ENCODE measurements at regions not wholly inside any gene's neighbourhood (a gene's known extent, or its start where the extent isn't known, plus 50 kb on each side); places are given as distances from the start of the nearest gene placed in this dataset.
"Not testable (repeated sequence)": the region's sequence is repeated elsewhere in the genome, so short reads cannot be mapped to it uniquely, and the experiment has no call there.

DNA sequence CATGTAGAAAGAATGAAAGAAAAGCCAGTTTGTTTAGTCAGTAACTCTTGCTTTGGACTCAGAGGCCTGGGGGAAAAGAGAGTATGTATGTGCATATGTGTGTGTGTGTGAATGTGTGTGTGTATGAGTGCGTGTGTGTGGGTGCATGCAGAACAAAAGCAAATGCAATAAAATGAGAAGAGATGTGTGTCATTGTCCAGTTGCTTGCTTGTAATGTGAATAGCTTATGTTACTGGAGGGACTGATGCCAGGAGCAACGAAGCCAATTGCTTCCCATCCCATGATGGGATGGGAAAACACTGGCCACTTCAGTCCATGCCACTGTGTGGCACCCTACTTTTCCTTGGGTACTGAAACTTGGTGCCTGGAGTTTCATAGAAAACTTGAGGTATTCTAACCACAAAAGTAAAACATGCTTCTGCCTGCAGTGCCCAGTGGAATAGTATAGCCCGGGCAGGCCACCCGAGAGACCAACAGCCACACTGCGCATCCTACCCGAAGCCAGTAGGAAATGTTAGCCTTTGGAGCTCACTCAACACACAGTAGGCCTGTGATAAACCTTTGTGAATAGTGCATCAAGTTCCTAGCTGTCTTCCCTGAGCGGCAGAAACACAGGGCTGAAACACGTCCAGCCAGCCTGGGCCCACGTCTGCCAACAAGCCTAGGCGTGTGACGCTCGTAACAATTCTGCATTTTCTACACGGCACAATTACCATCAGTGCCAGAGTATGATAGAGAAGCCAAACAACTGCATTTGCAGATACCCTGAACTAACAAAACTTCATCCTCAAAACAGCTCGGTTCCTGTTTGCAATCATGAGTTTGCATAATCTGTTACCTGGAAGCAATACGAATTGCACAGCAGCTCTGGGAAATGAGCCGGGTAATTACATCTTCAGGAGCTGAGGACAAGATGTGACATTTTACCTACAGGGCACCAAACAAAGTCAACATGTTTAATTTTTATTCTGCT, 198.1 kb downstream of the SYK start:
- no peaks in the 10 kb centered on the region for H3K4me1 Mint-ChIP-seq

DNA sequence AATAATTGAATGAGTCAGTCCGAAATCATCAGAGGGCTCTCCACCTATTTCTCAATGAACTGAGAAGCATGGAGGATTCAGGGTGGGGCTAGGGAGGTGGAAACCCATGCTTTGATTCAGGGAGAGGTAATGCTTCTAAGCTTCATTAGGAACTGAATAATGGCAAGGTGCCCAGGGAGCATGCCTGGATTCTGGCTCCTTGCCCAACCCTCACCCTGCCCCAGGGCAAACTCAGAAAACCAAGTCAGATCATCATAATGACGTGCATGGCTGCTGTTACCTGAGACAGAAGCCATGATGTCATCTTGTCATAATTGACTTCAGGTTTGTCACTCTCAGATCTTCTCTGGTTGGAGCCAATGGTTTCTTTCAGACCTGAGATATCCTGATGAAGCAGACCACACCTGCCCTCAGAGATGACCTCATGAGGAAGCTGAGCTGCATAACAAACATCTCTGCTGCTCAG, 199.6 kb downstream of the SYK start:
- H3K27ac Mint-ChIP-seq: no peak overlapping the region
- no peak overlapping the region for H3K4me3 Mint-ChIP-seq
- H3K4me1 Mint-ChIP-seq: no peaks in the 10 kb centered on the region
- no peak for DNase-seq
- no peaks in the 10 kb centered on the region for H3K9me3 Mint-ChIP-seq
- no peak for ATAC-seq
- H3K27me3 Mint-ChIP-seq: peaks cover 1% of the 10 kb centered on the region

More for the DNA sequence above, 198.1 kb downstream of the SYK start:
- H3K4me3 Mint-ChIP-seq: no peak overlapping the region
- H3K27ac Mint-ChIP-seq: no peak overlapping the region
- no peaks in the 10 kb centered on the region for H3K9me3 Mint-ChIP-seq
- no peak for ATAC-seq
- DNase-seq: no peak
- peaks cover 16% of the 10 kb centered on the region for H3K27me3 Mint-ChIP-seq

DNA sequence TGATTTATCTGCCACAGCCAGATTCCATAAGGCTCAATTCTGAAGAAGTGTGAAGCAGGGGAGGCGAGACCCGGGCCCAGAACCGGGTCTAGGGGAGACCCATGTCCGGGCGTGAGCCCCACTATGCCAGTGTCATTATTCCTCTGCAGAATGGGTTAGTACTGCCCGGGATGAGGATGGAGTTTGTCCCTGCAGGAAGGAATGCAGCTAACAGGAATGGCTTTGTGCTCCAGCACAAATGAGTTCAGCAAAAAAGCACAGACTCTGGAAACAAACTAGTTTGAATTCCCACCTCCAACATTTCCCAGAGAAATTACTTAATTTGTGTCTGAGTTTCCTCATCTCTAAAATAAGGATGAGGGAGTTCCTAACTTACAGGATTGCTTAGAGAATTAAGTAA, 202.9 kb downstream of the SYK start:
- ATAC-seq: no peak
- no peaks in the 10 kb centered on the region for H3K4me1 Mint-ChIP-seq
- H3K9me3 Mint-ChIP-seq: no peaks in the 10 kb centered on the region
- no peak for DNase-seq
- H3K27me3 Mint-ChIP-seq: no peaks in the 10 kb centered on the region
- no peak overlapping the region for H3K4me3 Mint-ChIP-seq
- H3K27ac Mint-ChIP-seq: no peak overlapping the region

DNA sequence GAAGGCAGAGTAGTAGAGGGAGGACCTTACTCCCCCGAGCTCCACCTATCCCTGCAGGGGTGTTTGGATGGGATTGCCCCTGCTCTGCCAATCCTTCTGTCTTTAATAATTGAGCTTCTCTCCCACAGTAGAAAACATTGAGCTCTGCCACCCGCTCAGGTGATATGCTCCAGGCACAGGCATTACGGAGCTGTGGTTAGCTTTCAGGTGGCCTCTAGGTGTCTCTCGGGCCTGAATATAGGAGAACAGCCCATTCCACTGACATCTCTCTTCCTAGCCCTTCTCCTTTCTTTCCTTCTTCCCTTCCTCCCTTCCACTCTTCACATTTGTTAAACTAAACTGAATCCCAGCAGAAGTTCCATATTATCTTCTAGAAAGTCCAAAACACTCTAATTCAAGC, 203.4 kb downstream of the SYK start:
- H3K4me1 Mint-ChIP-seq: no peaks in the 10 kb centered on the region
- H3K9me3 Mint-ChIP-seq: no peaks in the 10 kb centered on the region
- no peak overlapping the region for H3K4me3 Mint-ChIP-seq
- H3K27me3 Mint-ChIP-seq: no peaks in the 10 kb centered on the region
- no peak for DNase-seq
- no peak for ATAC-seq
- H3K27ac Mint-ChIP-seq: no peak overlapping the region

DNA sequence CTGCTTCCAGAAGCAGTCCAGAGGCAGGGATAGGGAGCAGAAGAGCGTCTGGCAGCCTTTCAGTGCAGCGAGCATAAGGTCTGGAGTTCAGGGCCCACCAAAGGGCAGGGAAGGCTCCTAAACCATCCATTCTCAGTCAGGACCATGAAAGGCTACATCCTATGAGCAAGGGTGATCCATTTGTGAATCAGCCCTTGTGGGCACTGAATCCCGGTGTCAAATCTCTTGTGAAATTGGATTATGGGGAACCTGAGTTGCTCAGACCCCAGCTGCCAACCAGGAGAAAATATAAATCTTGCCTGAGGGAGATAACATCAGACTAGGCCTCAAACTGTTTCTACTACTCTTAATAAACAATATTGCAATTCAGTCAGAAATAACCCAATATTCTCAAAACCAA, 204.4 kb downstream of the SYK start:
- H3K27me3 Mint-ChIP-seq: no peaks in the 10 kb centered on the region
- DNase-seq: no peak
- H3K9me3 Mint-ChIP-seq: no peaks in the 10 kb centered on the region

DNA sequence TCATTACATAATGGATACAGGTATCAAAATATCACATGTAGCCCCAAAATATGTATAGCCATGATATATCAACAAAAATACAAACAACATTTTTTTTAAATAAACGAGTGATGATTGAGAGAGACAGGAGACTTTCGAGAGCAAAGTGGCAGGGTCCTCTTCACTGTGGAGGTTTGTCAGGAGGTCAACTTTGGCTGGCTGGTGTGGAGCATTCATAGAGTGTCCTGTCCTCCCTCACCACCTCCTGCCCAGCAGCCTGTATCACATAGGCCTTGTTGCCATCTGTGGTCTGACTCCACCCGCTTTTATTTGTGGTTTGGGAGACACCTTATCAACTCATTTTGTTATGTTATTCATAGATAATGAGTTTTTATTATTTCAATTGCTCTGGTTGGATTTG, 206.9 kb downstream of the SYK start:
- DNase-seq (no peak), ATAC-seq (no peak)
- no peak overlapping the region for H3K27ac Mint-ChIP-seq
- H3K4me3 Mint-ChIP-seq: no peak overlapping the region
- H3K4me1 Mint-ChIP-seq: no peaks in the 10 kb centered on the region
- H3K9me3 Mint-ChIP-seq: peaks cover 4 to 15% of the 10 kb centered on the region in 2 donors
- H3K27me3 Mint-ChIP-seq: peaks cover 2% of the 10 kb centered on the region

More for the DNA sequence above, 204.4 kb downstream of the SYK start:
- ATAC-seq: no peak
- H3K4me3 Mint-ChIP-seq: no peak overlapping the region
- no peaks in the 10 kb centered on the region for H3K4me1 Mint-ChIP-seq
- peak overlapping the region in 1 of 2 donors; percentile 42 for H3K27ac Mint-ChIP-seq

DNA sequence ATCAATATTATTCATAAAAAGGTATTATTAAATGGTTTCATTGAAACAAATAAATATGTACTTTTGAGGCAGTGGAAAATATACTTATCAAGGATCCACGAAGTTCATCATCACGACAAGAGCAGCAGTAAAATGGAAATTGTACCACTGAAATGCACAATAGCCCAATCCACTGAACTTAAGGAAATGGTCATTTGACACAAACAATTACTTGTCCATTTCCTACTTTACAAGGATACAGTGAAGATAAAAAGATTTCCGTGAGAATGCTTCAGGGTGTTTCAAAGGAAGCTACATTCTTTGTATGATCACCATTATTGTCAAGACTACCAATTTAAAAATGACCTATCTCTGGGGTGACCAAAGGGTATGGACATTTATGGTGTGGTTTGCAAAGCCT, 210.3 kb downstream of the SYK start:
- Mint-ChIP-seq H3K4me1 (no peaks in the 10 kb centered on the region), H3K9me3 (peaks cover 4 to 21% of the 10 kb centered on the region in 2 donors), H3K27me3 (peaks cover 22% of the 10 kb centered on the region), H3K27ac (no peak overlapping the region), H3K4me3 (no peak overlapping the region)
- DNase-seq (no peak), ATAC-seq (no peak)

DNA sequence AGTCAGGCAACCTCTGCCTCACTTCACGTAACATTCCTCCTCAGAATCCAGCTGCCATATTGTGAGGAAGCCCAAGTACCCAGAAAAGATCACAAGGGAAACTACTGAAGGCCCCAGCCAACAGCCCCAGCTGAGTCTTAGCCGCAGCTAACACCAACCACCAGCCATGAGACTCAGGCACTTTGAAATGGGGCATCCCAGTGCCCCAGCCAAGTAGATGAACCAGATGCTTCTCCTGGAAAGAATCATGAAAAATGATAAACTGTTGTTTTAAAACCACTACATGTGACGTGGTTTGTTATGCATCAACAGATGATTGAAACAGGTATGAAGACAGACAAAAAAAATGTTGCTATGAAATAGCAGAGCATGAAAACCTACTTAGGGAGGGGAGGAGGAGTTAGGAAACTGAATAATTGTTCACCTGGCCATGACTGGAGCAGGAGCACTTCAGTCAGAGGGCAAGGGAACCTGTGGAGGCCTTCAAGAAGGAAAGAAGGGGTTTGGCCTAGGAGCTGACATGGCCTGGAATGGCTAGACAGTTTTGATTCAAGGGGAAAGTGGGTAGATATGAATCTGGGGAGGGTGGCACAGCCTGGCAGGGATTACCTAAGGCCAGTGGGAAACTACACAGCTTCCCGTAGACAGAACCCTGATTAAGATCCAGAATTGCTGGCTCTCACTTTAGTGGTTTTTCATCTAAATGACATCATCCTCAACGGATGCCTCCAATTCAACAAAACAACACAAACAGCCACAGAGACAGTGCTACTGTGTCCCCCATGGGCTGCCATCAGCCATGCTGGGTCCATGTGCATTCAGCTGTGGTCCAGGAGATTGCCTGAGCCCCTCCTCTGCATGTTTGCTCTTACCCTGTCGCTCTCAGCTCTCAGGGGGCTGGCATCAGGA, 211.6 kb downstream of the SYK start:
- peak; percentile 28 for ATAC-seq
- DNase-seq: no peak

DNA sequence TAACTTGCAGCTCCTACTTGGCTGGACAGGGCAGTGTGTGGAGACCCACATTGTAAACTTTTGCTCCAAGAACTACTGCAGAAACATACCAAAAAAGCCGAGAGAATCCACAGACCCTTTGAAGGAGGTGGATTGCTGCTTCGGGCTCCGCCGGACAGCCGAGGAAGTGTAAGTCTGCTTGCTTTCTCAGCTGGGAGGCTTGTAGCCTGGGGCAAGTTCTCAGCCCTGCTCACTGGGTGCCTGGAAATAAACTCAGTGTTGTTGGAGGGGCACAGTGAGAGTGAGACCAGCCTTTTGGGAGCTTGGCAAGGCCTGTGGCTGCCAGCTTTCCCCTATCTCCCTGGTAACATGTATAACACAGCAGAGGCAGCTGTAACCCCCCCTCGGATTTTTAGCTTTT, 215.6 kb downstream of the SYK start:
- Mint-ChIP-seq H3K27ac (no peak overlapping the region), H3K27me3 (peaks cover 65% of the 10 kb centered on the region), H3K4me1 (no peaks in the 10 kb centered on the region), H3K9me3 (peaks cover 4 to 34% of the 10 kb centered on the region in 2 donors), H3K4me3 (no peak overlapping the region)
- no peak for ATAC-seq
- no peak for DNase-seq

More for the DNA sequence above, 211.6 kb downstream of the SYK start:
- Mint-ChIP-seq H3K4me1 (no peaks in the 10 kb centered on the region), H3K27me3 (peaks cover 29% of the 10 kb centered on the region), H3K4me3 (no peak overlapping the region), H3K9me3 (peaks cover 4 to 24% of the 10 kb centered on the region in 2 donors), H3K27ac (no peak overlapping the region)

DNA sequence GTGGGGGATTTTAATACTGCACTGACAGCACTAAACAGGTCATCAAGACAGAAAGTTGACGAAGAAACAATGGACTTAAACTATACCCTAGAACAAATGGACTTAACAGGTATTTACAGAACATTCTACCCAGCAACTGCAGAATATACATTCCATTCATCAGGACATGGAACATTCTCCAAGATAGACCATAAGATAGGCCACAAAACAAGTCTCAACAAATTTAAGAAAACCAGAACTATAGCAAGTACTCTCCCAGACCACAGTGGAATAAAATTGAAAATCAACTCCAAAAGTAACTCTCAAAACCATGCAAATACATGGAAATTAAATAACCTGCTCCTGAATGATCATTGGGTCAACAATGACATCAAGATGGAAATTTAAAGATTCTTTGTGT, 218.3 kb downstream of the SYK start:
- peaks cover 0 to 22% of the 10 kb centered on the region in 2 donors for H3K9me3 Mint-ChIP-seq
- H3K27ac Mint-ChIP-seq, DNase-seq, H3K4me3 Mint-ChIP-seq, H3K4me1 Mint-ChIP-seq, ATAC-seq: not testable (repeated sequence)
- H3K27me3 Mint-ChIP-seq: peaks cover 69% of the 10 kb centered on the region

DNA sequence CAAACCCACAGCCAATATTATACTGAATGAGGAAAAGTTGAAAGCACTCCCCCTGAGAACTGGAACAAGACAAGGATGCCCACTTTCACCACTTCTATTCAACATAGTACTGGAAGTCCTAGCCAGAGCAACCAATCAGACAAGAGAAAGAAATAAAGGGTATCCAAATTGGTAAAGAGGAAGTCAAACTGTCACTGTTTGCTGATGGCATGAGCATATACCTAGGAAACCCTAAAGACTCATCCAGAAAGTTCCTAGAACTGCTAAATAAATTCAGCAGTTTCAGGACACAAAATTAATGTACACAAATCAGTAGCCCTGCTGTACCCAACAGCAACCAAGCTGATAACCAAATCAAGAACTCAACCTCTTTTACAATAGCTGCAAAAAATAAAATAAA, 220.0 kb downstream of the SYK start:
- not testable (repeated sequence) for DNase-seq, H3K4me3 Mint-ChIP-seq, ATAC-seq

DNA sequence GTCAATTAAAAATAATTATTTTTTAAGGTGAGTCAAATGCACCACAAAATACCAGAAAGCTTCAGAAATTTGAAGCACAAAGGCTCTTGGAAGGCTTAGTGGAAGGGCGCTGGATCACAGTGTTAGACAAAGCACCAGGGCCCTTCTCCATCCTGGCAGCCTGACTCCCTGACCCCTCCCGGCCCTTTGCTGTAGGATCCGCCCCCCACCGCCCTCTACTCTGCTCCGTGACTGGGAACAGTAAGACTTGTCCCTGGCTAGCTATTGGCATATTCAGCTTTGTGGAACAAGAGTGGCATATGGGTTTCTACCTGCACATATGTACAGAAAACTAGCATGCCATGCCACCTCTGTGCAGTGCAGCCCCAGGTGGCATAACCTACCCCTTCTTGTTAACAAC, 222.1 kb downstream of the SYK start:
- peaks cover 64% of the 10 kb centered on the region for H3K27me3 Mint-ChIP-seq
- DNase-seq (no peak), ATAC-seq (no peak)
- H3K27ac Mint-ChIP-seq: no peak overlapping the region
- peaks cover 0 to 14% of the 10 kb centered on the region in 2 donors for H3K9me3 Mint-ChIP-seq
- no peak overlapping the region for H3K4me3 Mint-ChIP-seq
- H3K4me1 Mint-ChIP-seq: no peaks in the 10 kb centered on the region

More for the DNA sequence above, 220.0 kb downstream of the SYK start:
- H3K27ac Mint-ChIP-seq, H3K4me1 Mint-ChIP-seq: not testable (repeated sequence)
- peaks cover 0 to 22% of the 10 kb centered on the region in 2 donors for H3K9me3 Mint-ChIP-seq
- peaks cover 69% of the 10 kb centered on the region for H3K27me3 Mint-ChIP-seq

DNA sequence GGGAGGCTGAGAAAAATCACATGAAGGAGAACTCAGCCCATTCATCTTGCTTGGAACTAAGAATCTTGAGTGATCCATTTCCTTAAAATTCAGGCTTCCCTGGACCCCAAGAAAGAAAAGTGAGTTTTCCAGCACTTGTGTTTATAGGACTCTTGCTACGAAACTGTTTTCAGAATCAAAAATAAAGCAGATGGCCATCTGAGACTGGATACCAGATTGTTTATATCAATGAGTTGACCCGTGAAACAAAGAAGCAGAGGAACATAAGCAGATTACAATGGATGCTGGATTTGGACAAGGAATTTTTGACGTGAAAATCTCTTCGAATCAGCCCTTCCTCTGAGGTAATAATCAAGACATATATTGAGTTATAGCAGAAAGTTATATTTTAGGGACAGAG, 223.2 kb downstream of the SYK start:
- Mint-ChIP-seq H3K27ac (no peak overlapping the region), H3K4me1 (no peaks in the 10 kb centered on the region), H3K4me3 (no peak overlapping the region), H3K9me3 (peaks cover 0 to 6% of the 10 kb centered on the region in 2 donors), H3K27me3 (peaks cover 65% of the 10 kb centered on the region)
- DNase-seq (no peak), ATAC-seq (no peak)

DNA sequence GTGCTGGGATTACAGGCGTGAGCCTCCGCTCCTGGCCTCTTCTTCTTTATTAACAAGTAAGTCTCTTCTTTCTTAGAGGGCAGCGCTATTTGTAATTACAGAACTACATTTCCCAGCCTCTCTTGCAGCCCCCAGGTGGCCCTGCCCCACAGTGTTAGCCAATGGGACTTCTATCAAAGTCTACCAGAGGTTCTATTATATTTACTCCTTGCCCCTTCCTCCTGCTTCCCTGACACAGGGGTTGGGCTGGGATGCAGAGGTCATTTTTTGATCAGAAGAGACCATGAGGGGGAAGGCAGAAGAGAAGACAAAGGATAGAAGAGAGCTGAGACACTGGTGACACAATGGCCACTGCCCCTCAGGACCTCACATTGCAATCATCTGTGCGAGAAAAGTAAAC, 224.2 kb downstream of the SYK start:
- H3K27me3 Mint-ChIP-seq: peaks cover 57% of the 10 kb centered on the region
- H3K27ac Mint-ChIP-seq: no peak overlapping the region
- H3K4me3 Mint-ChIP-seq: no peak overlapping the region

DNA sequence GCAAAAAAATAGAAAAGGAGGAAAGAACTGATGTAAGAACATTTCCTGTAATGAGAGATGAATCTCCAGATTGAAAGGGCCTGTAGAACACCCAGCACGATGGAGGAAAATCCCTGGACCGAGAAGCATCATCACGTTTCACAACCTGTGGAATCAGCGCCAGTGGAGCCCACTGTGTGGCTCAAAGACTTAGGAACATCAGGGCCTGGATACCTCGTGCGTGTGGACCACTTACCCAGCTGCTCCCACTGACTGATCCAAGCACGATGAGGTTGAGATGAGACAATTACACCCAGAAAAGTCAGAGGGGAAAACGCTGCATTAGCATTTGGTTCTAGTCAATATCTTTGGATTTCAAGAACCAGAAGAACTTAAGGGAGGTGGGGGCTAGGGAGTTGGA, 224.6 kb downstream of the SYK start:
- no peak overlapping the region for H3K4me3 Mint-ChIP-seq
- peaks cover 56% of the 10 kb centered on the region for H3K27me3 Mint-ChIP-seq
- ATAC-seq (no peak), DNase-seq (no peak)
- H3K4me1 Mint-ChIP-seq: no peaks in the 10 kb centered on the region
- H3K9me3 Mint-ChIP-seq: peaks cover 0 to 6% of the 10 kb centered on the region in 2 donors
- no peak overlapping the region for H3K27ac Mint-ChIP-seq

More for the DNA sequence above, 224.2 kb downstream of the SYK start:
- DNase-seq (no peak), ATAC-seq (no peak)
- Mint-ChIP-seq H3K4me1 (no peaks in the 10 kb centered on the region), H3K9me3 (peaks cover 0 to 6% of the 10 kb centered on the region in 2 donors)

Measured in stimulated activated naive CD8-positive, alpha-beta T cell treated with anti-CD3 and anti-CD28 coated beads, Interleukin-15, amount 100 ng/mL, for 72 hours (primary cell).